22Rv1 (cell line): ENCODE measurements at regions not wholly inside any gene's neighbourhood (a gene's known extent, or its start where the extent isn't known, plus 50 kb on each side); places are given as distances from the start of the nearest gene placed in this dataset.
"Not testable (repeated sequence)": the region's sequence is repeated elsewhere in the genome, so short reads cannot be mapped to it uniquely, and the experiment has no call there.

Experiments
- H3K27ac ChIP-seq: fragments of 450-650 bp; 2 replicates; pipeline ENCODE4 v1.5.1; 2017
- ZFX ChIP-seq: fragments of 450-650 bp; IDR thresholded peaks from 2 replicates; pipeline ENCODE4 v1.6.1; 2017; ENCODE audit warnings: antibody characterized with exemption, borderline replicate concordance
- TF ChIP-seq, protein P1 (sequence below): fragments of 450-650 bp; IDR thresholded peaks from 2 replicates; pipeline ENCODE4 v1.5.1; 2017; ENCODE audit warnings: mild to moderate bottlenecking

GRCh38 chr7:19537942-19538401 is 170.9 kb downstream of the POLR1F start:
- TF ChIP-seq, protein P1, sequence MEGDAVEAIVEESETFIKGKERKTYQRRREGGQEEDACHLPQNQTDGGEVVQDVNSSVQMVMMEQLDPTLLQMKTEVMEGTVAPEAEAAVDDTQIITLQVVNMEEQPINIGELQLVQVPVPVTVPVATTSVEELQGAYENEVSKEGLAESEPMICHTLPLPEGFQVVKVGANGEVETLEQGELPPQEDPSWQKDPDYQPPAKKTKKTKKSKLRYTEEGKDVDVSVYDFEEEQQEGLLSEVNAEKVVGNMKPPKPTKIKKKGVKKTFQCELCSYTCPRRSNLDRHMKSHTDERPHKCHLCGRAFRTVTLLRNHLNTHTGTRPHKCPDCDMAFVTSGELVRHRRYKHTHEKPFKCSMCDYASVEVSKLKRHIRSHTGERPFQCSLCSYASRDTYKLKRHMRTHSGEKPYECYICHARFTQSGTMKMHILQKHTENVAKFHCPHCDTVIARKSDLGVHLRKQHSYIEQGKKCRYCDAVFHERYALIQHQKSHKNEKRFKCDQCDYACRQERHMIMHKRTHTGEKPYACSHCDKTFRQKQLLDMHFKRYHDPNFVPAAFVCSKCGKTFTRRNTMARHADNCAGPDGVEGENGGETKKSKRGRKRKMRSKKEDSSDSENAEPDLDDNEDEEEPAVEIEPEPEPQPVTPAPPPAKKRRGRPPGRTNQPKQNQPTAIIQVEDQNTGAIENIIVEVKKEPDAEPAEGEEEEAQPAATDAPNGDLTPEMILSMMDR: no peak
- no peak for TF ChIP-seq ZFX
- no peak overlapping the region for H3K27ac ChIP-seq

DNA sequence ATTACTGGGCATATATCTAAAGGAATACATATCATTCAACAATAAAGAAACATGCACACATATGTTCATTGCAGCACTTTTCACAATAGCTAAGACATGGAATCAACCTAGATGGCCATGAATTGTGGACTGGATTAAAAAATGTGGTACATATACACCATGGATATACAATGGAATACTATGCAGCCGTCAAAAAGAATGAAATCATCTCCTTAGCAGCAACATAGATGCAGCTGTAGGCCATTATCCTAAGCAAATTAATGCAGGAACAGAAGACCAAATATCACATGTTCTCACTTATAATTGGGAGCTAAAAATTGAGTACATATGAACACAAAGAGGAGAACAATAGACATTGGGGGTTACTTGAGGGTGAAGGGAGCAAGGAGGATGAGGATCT is 175.6 kb downstream of the POLR1F start:
- TF ChIP-seq ZFX: no peak
- TF ChIP-seq, protein P1: no peak

GRCh38 chr7:19530852-19531251 is 178.0 kb downstream of the POLR1F start:
- TF ChIP-seq, protein P1: no peak
- no peak for TF ChIP-seq ZFX
- no peak overlapping the region for H3K27ac ChIP-seq

More for the DNA sequence above, 175.6 kb downstream of the POLR1F start:
- H3K27ac ChIP-seq: no peak overlapping the region

GRCh38 chr7:19530261-19530660 is 178.6 kb downstream of the POLR1F start:
- H3K27ac ChIP-seq: no peak overlapping the region
- TF ChIP-seq, protein P1: no peak
- TF ChIP-seq ZFX: no peak

DNA sequence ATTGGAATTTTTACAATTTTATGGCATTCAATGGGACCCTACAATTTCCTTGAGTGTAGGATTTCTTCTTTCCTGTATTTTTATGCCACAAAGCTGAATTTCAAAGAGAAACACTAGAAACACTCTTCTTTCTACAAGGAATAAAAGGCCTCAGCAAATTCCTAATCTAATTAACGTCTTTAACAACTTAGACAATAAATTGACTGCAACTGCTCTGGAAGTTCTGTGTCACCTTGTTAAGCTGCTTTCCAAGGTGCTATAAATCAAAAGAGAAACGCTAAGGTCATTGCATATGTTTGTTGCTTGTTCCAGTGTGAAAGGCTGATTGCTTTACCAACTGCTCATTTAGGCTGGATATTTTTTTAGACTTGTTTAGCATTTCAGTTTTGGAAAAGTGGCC is 182.2 kb downstream of the POLR1F start:
- TF ChIP-seq, protein P1: no peak
- TF ChIP-seq ZFX: no peak
- H3K27ac ChIP-seq: no peak overlapping the region

GRCh38 chr7:19522486-19522885 is 186.4 kb downstream of the POLR1F start:
- no peak for TF ChIP-seq ZFX
- TF ChIP-seq, protein P1: no peak
- no peak overlapping the region for H3K27ac ChIP-seq

GRCh38 chr7:19520392-19520791 is 188.4 kb downstream of the POLR1F start:
- no peak overlapping the region for H3K27ac ChIP-seq
- no peak for TF ChIP-seq ZFX

GRCh38 chr7:19519443-19520021 is 189.3 kb downstream of the POLR1F start:
- TF ChIP-seq ZFX: no peak
- TF ChIP-seq, protein P1: no peak
- H3K27ac ChIP-seq: no peak overlapping the region

DNA sequence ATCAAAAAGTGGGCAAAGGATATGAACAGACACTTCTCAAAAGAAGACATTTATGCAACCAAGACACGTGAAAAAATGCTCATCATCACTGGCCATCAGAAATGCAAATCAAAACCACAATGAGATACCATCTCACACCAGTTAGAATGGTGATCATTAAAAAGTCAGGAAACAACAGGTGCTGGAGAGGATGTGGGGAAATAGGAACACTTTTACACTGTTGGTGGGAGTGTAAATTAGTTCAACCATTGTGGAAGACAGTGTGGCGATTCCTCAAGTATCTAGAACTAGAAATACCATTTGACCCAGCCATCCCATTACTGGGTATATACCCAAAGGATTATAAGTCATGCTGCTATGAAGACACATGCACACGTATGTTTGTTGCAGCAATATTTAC is 191.3 kb downstream of the POLR1F start:
- H3K27ac ChIP-seq: not testable (repeated sequence)
